MCF 10A (cell line): ENCODE measurements at regions not wholly inside any gene's neighbourhood (a gene's known extent, or its start where the extent isn't known, plus 50 kb on each side); places are given as distances from the start of the nearest gene placed in this dataset.
A peak's percentile ranks its signal among the peaks of the same experiment; 100 is the strongest.

ENCODE experiments used
- BruUV-seq: library from RNA; stranded (reverse); fragments of 400-500 nt; replicated peaks from 2 replicates; lab custom pipeline; 2021; lab: Mats Ljungman, UMichigan
- CTCF ChIA-PET: fragments of 300-600 bp; sonication (Branson Sonifier 250); formaldehyde crosslinking; extraction: SDS; loops from one replicate; lab custom pipeline; 2021; ENCODE audit warnings: antibody characterized with exemption, inconsistent platforms; lab: Yijun Ruan, JAX
- POLR2A ChIA-PET: fragments of 300-600, 350-650 bp; sonication (Branson Sonifier 250); formaldehyde crosslinking; extraction: SDS; loops from one replicate; lab custom pipeline; 2020; ENCODE audit warnings: antibody characterized with exemption, inconsistent platforms; lab: Yijun Ruan, JAX
- DNase-seq: peaks from one replicate; pipeline ENCODE4 v3.0.0-alpha.2; 2018; ENCODE audit not compliant: unreplicated experiment
- H3K27ac Mint-ChIP-seq: one replicate; pipeline ENCODE4 v1.8.0; 2022; ENCODE audit warnings: mild to moderate bottlenecking, low read depth, mixed read lengths; ENCODE audit not compliant: unreplicated experiment
- H3K27me3 Mint-ChIP-seq: one replicate; pipeline ENCODE4 v1.8.0; 2022; ENCODE audit warnings: mixed read lengths; ENCODE audit not compliant: insufficient read depth, unreplicated experiment
- H3K36me3 Mint-ChIP-seq: one replicate; pipeline ENCODE4 v1.8.0; 2022; ENCODE audit warnings: mild to moderate bottlenecking, moderate library complexity, mixed read lengths; ENCODE audit not compliant: insufficient read depth, unreplicated experiment
- H3K4me1 Mint-ChIP-seq: one replicate; pipeline ENCODE4 v1.8.0; 2022; ENCODE audit warnings: mixed read lengths; ENCODE audit not compliant: insufficient read depth, unreplicated experiment
- H3K4me3 Mint-ChIP-seq: one replicate; pipeline ENCODE4 v1.8.0; 2022; ENCODE audit warnings: mild to moderate bottlenecking, moderate library complexity, mixed read lengths; ENCODE audit not compliant: unreplicated experiment
- H3K9me3 Mint-ChIP-seq: one replicate; pipeline ENCODE4 v1.8.0; 2022; ENCODE audit warnings: mixed read lengths; ENCODE audit not compliant: unreplicated experiment
- intact Hi-C: fragments of 100-400 bp; cut with micrococcal nuclease; formaldehyde crosslinking; loops from 2 replicates; pipeline ENCODE4 v1.14.1; 2022
- TF ChIP-seq, protein P1 (sequence below): fragments of 200-600 bp; IDR thresholded peaks from one replicate; pipeline ENCODE4 v1.8.0; 2022; ENCODE audit warnings: antibody characterized with exemption, mild to moderate bottlenecking; ENCODE audit not compliant: unreplicated experiment

DNA sequence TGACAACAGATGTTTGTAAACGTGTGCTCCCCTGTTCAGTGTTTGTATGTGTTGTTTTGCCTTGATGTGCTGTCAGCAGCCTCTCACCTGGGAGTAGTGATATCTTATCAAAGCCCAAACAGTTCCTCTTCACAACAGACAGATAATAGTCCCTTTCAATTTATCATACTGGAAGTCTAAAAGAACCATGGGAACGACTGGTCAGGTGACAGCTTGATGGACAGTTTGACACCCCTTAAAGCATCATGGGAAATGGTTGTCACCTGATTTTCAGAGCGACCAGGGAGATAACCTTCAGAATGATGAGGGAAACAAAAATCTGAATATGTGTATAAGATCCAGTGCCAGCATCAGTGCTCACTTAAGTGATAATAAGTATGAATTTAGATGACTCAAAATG, 146.3 kb upstream of the SOX2 start:
- Mint-ChIP-seq H3K36me3 (no peaks in the 10 kb centered on the region), H3K4me3 (no peak overlapping the region), H3K4me1 (peaks cover 15% of the 10 kb centered on the region), H3K9me3 (no peaks in the 10 kb centered on the region), H3K27me3 (no peaks in the 10 kb centered on the region), H3K27ac (no peak overlapping the region)
- intact Hi-C loops = loop anchor here (10.0 kb wide), 3 partner anchors 351 to 1119 kb away; no protein-coding TSS in a partner anchor
- BruUV-seq = no TSS peak
- ChIA-PET CTCF (interaction anchor here (0.7 to 3.9 kb wide), 2 partner anchors 136 to 767 kb away, joined by 3 to 30 read pairs; no protein-coding TSS in a partner anchor), POLR2A (interaction anchor here (1.2 to 1.4 kb wide), 2 partner anchors 17 to 58 kb away, joined by 3 to 4 read pairs; no protein-coding TSS in a partner anchor)
- TF ChIP-seq, protein P1, sequence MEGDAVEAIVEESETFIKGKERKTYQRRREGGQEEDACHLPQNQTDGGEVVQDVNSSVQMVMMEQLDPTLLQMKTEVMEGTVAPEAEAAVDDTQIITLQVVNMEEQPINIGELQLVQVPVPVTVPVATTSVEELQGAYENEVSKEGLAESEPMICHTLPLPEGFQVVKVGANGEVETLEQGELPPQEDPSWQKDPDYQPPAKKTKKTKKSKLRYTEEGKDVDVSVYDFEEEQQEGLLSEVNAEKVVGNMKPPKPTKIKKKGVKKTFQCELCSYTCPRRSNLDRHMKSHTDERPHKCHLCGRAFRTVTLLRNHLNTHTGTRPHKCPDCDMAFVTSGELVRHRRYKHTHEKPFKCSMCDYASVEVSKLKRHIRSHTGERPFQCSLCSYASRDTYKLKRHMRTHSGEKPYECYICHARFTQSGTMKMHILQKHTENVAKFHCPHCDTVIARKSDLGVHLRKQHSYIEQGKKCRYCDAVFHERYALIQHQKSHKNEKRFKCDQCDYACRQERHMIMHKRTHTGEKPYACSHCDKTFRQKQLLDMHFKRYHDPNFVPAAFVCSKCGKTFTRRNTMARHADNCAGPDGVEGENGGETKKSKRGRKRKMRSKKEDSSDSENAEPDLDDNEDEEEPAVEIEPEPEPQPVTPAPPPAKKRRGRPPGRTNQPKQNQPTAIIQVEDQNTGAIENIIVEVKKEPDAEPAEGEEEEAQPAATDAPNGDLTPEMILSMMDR = no peak
- no peak for DNase-seq

DNA sequence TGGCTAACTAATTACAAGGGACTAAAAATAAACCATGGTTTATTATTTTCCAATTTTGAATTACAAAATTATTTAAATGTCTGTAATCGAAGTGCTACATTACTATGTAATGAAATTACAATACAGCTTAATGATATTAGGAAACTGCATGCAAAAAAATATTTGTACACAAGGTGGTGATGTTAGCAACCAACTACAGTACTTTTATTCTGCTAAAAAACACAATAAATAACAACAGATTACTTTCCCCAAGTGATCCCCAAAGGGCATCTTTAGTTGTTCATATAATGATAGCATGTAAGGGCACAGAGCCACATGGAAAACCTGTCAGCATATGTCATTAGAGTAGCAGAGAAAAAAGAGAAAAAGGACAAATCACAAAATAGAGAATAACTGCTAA, 147.5 kb upstream of the SOX2 start:
- H3K27ac Mint-ChIP-seq = no peak overlapping the region
- intact Hi-C loops = loop anchor here (1.0 to 10.0 kb wide), 4 partner anchors 136 to 1121 kb away; no protein-coding TSS in a partner anchor
- H3K9me3 Mint-ChIP-seq = no peaks in the 10 kb centered on the region
- no peak overlapping the region for H3K4me3 Mint-ChIP-seq
- ChIA-PET CTCF (interaction anchor here (0.7 to 3.9 kb wide), 4 partner anchors 12 to 213 kb away, joined by 3 to 30 read pairs (median 3); no protein-coding TSS in a partner anchor), POLR2A (interaction anchor here (1.2 kb wide), 1 partner anchor 59 kb away, joined by 4 read pairs; no protein-coding TSS in a partner anchor)
- TF ChIP-seq, protein P1 = peak; percentile 33
- BruUV-seq = no TSS peak
- no peaks in the 10 kb centered on the region for H3K36me3 Mint-ChIP-seq
- DNase-seq = no peak
- peaks cover 15% of the 10 kb centered on the region for H3K4me1 Mint-ChIP-seq
- no peaks in the 10 kb centered on the region for H3K27me3 Mint-ChIP-seq

DNA sequence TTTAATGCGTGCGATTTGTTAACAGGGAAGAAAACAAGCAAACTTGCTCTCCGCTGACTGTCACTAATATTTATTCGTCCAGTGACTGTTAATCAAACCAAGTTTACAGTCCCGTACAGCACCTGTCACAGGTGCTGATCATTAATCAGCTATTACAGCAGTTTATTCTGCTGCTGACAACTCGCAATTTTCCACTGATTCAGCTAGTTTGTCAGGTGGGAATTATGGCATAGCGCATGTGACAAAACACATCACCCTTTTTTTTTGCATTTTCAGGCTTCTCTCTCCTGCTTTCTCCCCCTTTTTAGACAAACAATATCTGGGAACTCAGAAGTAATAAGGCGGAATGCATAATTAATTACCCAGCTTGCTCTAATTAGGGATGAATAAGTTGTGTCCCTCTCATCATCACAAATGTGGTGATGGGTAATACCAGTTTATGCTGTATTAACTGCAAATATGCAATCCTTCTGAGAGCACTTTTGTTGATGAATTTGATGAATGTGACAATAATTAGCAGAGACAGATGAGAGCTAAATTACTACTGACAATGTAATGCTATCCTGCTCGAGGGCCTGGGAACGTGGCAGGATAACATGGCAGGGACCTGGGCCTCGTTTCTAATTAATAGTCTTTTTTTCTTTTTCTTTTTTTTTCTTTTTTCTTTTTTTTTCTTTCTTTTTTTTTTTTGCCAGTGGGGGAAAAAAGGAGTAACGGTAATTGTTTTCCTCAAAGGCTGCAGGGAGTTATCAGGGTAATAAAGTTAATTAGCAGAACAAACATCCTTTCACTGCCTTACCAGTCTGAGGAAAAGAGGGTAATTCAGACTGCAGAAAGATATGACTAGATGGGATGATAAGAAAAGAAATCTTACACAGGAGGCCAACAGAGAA, 150.3 kb upstream of the SOX2 start:
- H3K27ac Mint-ChIP-seq = no peak overlapping the region
- H3K36me3 Mint-ChIP-seq = no peaks in the 10 kb centered on the region
- H3K4me3 Mint-ChIP-seq = no peak overlapping the region
- ChIA-PET POLR2A (interaction anchor here (1.1 kb wide), 1 partner anchor 21 kb away, joined by 3 read pairs; no protein-coding TSS in a partner anchor), CTCF (interaction anchor here (1.2 kb wide), 1 partner anchor 140 kb away, joined by 3 read pairs; no protein-coding TSS in a partner anchor)
- H3K9me3 Mint-ChIP-seq = no peaks in the 10 kb centered on the region
- no peaks in the 10 kb centered on the region for H3K4me1 Mint-ChIP-seq
- intact Hi-C loops = loop anchor here (10.0 kb wide), 3 partner anchors 347 to 1123 kb away; no protein-coding TSS in a partner anchor
- DNase-seq = no peak
- H3K27me3 Mint-ChIP-seq = no peaks in the 10 kb centered on the region
- TF ChIP-seq, protein P1 = no peak
- BruUV-seq = no TSS peak

DNA sequence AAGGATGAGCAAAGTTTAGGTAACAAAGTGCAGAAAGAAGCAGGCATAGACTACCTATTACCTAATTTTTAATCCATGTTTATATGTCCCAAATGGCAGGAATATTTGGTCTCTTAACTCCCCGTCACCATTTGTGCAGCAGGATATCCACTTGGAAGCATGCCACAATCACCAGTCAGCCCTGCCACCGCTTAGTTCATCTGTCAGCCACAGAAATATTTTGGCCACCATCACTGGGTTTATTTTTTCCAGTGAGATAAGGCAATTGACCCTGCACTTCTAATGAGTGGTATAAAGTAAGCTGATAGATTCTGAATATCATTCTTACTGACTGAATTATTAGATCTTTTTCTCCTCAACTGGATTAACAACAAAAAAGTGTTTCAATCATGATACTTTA, 152.9 kb upstream of the SOX2 start:
- TF ChIP-seq, protein P1 = no peak
- H3K27me3 Mint-ChIP-seq = no peaks in the 10 kb centered on the region
- no TSS peak for BruUV-seq
- no peak overlapping the region for H3K27ac Mint-ChIP-seq
- CTCF ChIA-PET = interaction anchor here (0.6 kb wide), 1 partner anchor 53 kb away, joined by 3 read pairs; no protein-coding TSS in a partner anchor
- no peaks in the 10 kb centered on the region for H3K9me3 Mint-ChIP-seq
- no peak overlapping the region for H3K4me3 Mint-ChIP-seq
- H3K4me1 Mint-ChIP-seq = no peaks in the 10 kb centered on the region
- intact Hi-C loops = no loop called here
- H3K36me3 Mint-ChIP-seq = no peaks in the 10 kb centered on the region
- POLR2A ChIA-PET = no interaction called here
- DNase-seq = no peak
